ENCODE measurements at regions not wholly inside any gene's neighbourhood (a gene's known extent, or its start where the extent isn't known, plus 50 kb on each side); places are given as distances from the start of the nearest gene placed in this dataset.

DNA sequence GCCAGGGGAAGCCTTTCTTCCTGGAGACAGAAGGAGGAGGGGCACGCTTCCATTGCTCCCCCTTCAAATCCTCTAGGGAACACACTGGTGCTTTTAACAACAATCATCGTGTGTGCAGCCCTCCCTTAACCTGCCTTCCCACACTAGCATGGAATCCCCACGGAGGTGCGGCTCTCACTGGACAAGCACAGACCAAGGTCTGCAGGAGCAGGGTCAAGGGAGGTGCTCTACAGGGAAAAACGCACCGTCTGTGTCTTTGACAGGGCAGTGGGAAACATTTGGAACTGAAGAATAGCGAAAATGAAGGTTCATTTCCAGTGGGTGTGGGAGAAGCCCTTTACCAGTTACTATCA lies 527.1 kb downstream of the QKI start:
- peak overlapping the region in 2 of 4 donors; percentile 58 to 89 for H3K27ac ChIP-seq
- H3K27me3 ChIP-seq = no peaks in the 10 kb centered on the region
- H3K9me3 ChIP-seq = no peaks in the 10 kb centered on the region
- TF ChIP-seq EP300 (IDR thresholded peaks at IDR 0.05) (no peak), POLR2A (IDR thresholded peaks at IDR 0.05) (no peak)
- TF ChIP-seq, protein P1, sequence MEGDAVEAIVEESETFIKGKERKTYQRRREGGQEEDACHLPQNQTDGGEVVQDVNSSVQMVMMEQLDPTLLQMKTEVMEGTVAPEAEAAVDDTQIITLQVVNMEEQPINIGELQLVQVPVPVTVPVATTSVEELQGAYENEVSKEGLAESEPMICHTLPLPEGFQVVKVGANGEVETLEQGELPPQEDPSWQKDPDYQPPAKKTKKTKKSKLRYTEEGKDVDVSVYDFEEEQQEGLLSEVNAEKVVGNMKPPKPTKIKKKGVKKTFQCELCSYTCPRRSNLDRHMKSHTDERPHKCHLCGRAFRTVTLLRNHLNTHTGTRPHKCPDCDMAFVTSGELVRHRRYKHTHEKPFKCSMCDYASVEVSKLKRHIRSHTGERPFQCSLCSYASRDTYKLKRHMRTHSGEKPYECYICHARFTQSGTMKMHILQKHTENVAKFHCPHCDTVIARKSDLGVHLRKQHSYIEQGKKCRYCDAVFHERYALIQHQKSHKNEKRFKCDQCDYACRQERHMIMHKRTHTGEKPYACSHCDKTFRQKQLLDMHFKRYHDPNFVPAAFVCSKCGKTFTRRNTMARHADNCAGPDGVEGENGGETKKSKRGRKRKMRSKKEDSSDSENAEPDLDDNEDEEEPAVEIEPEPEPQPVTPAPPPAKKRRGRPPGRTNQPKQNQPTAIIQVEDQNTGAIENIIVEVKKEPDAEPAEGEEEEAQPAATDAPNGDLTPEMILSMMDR (IDR thresholded peaks at IDR 0.05) = no peak
- H3K4me3 ChIP-seq = no peak overlapping the region
- WGBS, 2 donors = 49% methylated on average over 7 of the region's 7 CpGs
- DNase-seq (ENCODE audit: low spot score in 2 of 2) = no peak
- peaks cover 0 to 58% (median 18%) of the 10 kb centered on the region in 4 donors for H3K4me1 ChIP-seq
- H3K36me3 ChIP-seq = no peaks in the 10 kb centered on the region

DNA sequence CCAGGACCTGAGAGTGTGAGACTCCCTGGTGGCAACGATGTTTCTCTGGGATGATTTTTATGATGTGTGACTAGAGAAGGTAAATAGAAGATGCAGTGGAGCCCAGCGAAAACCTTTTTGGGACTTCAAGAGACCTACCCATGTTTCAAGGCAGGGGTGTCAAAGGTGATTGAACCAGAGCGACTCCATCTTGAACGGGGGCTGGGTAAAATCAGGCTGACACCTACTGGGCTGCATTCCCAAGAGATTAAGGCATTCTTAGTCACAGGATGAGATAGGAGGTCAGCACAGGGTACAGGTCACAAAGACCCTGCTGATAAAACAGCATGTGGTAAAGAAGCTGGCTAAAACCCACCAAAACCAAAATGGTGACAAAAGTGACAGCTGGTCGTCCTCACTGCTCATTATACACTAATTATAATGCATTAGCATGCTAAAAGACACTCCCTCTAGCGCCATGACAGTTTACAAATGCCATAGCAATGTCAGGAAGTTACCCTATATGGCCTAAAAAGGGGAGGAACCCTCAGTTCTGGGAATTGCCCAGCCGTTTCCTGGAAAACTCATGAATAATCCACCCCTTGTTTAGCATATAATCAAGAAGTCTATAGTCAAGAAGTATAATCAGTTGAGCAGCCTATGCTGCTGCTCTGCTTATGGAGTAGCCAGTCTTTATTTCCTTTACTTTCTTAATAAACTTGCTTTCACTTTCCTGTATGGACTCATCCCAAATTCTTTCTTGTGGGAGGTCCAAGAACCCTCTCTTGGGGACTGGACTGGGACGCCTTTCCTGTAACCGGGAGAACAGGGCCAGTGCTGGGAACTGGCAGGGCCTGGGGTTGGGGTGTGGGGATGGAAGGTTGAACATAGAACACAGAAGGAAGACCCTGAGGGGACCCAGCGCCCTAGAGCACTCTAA lies 526.4 kb downstream of the QKI start:
- no peak for TF ChIP-seq EP300 (IDR thresholded peaks at IDR 0.05)
- TF ChIP-seq, protein P1 (IDR thresholded peaks at IDR 0.05) = no peak
- TF ChIP-seq POLR2A (IDR thresholded peaks at IDR 0.05) = no peak
- no peaks in the 10 kb centered on the region for H3K9me3 ChIP-seq
- no peaks in the 10 kb centered on the region for H3K27me3 ChIP-seq
- H3K4me3 ChIP-seq = no peak overlapping the region
- H3K36me3 ChIP-seq = no peaks in the 10 kb centered on the region
- 58 to 64% methylated on average over 10 of the region's 10 CpGs for WGBS, 2 donors
- peak in 1 of 2 donors; percentile 49 for DNase-seq (ENCODE audit: low spot score in 2 of 2)
- peaks cover 0 to 52% (median 18%) of the 10 kb centered on the region in 4 donors for H3K4me1 ChIP-seq
- peak overlapping the region in 2 of 4 donors; percentile 58 to 89 for H3K27ac ChIP-seq

DNA sequence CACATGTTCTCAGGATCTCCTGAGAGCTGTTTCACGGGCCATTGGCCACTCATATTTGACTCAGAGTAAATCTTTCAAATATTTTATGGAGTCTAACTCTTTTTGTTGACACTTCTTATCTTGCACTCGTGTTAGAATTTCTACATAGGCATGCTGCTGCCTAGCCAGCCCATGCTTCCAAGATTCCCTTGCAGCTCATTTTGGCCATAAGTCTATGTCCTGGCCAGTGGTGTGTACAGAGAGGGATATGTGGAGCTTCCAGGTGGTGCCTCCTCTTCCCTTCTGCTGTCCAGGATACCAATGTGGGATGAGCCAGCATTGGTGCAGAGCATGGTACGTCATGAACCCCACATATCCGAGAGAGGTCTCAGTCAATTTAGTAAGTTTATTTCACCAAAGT lies 522.6 kb downstream of the QKI start:
- H3K4me1 ChIP-seq = peaks cover 0 to 20% (median 11%) of the 10 kb centered on the region in 4 donors
- no peaks in the 10 kb centered on the region for H3K36me3 ChIP-seq
- TF ChIP-seq POLR2A (IDR thresholded peaks at IDR 0.05) (no peak), EP300 (IDR thresholded peaks at IDR 0.05) (no peak)
- TF ChIP-seq, protein P1 (IDR thresholded peaks at IDR 0.05) = no peak
- no peaks in the 10 kb centered on the region for H3K9me3 ChIP-seq
- DNase-seq (ENCODE audit: low spot score in 2 of 2) = no peak
- H3K27ac ChIP-seq = no peak overlapping the region
- no peak overlapping the region for H3K4me3 ChIP-seq
- WGBS, 2 donors = 91 to 97% methylated on average over 4 of the region's 4 CpGs
- no peaks in the 10 kb centered on the region for H3K27me3 ChIP-seq

DNA sequence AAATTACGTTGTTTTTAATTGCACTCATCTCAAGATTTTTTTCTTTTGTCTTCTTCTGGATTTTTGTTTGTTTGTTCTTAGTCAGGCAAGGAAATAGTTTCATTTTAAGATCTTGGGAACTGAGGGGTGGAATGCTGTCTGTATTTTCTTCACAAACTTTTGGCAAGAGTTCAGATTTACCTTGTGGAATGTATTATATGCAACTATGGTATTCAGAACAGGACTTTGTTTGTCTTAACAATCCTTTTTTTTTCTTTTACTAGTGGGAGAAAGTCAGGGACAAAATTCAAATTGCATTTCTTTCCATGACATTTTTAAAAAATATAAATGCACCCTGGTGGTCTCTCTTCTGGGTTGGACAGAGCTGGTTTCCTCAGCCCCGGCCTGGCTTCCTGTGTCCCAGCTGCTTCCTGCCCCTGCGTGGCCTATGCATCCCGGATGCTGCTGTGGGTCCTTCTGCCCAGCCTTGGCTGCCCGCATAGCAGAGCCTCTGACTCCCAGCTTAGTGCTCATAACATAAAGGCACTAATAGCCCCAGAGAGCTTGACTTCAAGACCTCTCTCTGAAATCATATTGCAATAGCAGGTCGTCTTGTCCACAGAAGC lies 520.7 kb downstream of the QKI start:
- no peaks in the 10 kb centered on the region for H3K36me3 ChIP-seq
- DNase-seq (ENCODE audit: low spot score in 2 of 2) = no peak
- WGBS, 2 donors = 42 to 57% methylated on average over 6 of the region's 6 CpGs
- H3K27ac ChIP-seq = no peak overlapping the region
- peaks cover 0 to 7% (median 0%) of the 10 kb centered on the region in 4 donors for H3K4me1 ChIP-seq
- TF ChIP-seq EP300 (IDR thresholded peaks at IDR 0.05) = no peak
- TF ChIP-seq POLR2A (IDR thresholded peaks at IDR 0.05) = no peak
- TF ChIP-seq, protein P1 (IDR thresholded peaks at IDR 0.05) = no peak
- no peaks in the 10 kb centered on the region for H3K9me3 ChIP-seq
- H3K4me3 ChIP-seq = no peak overlapping the region
- no peaks in the 10 kb centered on the region for H3K27me3 ChIP-seq

DNA sequence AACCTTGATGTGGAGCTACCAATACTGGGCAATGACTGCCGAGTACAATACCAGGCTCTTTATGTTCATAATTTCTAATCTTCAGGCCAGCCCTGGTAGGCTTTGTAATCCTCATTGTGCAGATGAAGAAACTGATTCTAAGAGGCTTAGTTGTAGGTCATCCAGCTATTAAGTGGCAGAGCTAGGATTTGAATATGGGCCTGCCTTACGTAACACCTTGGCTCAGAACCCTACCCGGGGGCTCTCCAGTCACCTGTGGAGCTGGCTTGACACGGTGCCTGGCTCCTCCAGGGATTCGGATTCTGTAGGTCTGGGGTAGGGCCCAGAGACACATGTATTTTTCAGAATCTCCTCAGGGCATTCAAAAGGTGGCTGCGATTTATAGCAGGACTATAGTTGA lies 515.5 kb downstream of the QKI start:
- TF ChIP-seq, protein P1 (IDR thresholded peaks at IDR 0.05) = no peak
- TF ChIP-seq POLR2A (IDR thresholded peaks at IDR 0.05) (no peak), EP300 (IDR thresholded peaks at IDR 0.05) (no peak)
- 92 to 95% methylated on average over 6 of the region's 6 CpGs for WGBS, 2 donors
- H3K27ac ChIP-seq = no peak overlapping the region

More for the DNA sequence above, 515.5 kb downstream of the QKI start:
- no peaks in the 10 kb centered on the region for H3K9me3 ChIP-seq
- H3K4me3 ChIP-seq = no peak overlapping the region
- no peaks in the 10 kb centered on the region for H3K36me3 ChIP-seq
- no peaks in the 10 kb centered on the region for H3K27me3 ChIP-seq
- DNase-seq (ENCODE audit: low spot score in 2 of 2) = no peak
- H3K4me1 ChIP-seq = peaks cover 0 to under 1% (median 0%) of the 10 kb centered on the region in 4 donors

Measured in tibial nerve (tissue), 4 donors.